ENCODE measurements at regions not wholly inside any gene's neighbourhood (a gene's known extent, or its start where the extent isn't known, plus 50 kb on each side); places are given as distances from the start of the nearest gene placed in this dataset.
A peak's percentile ranks its signal among the peaks of the same experiment; 100 is the strongest.

- H3K9me3 Mint-ChIP-seq: no peaks in the 10 kb centered on the region
- no peaks in the 10 kb centered on the region for H3K36me3 Mint-ChIP-seq
- no peaks in the 10 kb centered on the region for H3K4me1 Mint-ChIP-seq
- no peak for ATAC-seq
- no peak overlapping the region for H3K4me3 Mint-ChIP-seq
- DNase-seq (ENCODE audit: low spot score in 2 of 2): no peak
- H3K27ac Mint-ChIP-seq: no peak overlapping the region
Observed at GRCh38 chr2:195411219-195411687, 245.8 kb upstream of the SLC39A10 start.

GRCh38 chr2:195410074-195410671, 246.9 kb upstream of the SLC39A10 start:
- DNase-seq (ENCODE audit: low spot score in 2 of 2) (no peak), ATAC-seq (no peak)
- no peak overlapping the region for H3K27ac Mint-ChIP-seq
- H3K9me3 Mint-ChIP-seq: no peaks in the 10 kb centered on the region
- H3K36me3 Mint-ChIP-seq: no peaks in the 10 kb centered on the region
- no peaks in the 10 kb centered on the region for H3K4me1 Mint-ChIP-seq
- H3K4me3 Mint-ChIP-seq: no peak overlapping the region

- Mint-ChIP-seq H3K4me1 (no peaks in the 10 kb centered on the region), H3K27ac (no peak overlapping the region), H3K4me3 (no peak overlapping the region), H3K9me3 (no peaks in the 10 kb centered on the region), H3K36me3 (no peaks in the 10 kb centered on the region)
- ATAC-seq (no peak), DNase-seq (ENCODE audit: low spot score in 2 of 2) (no peak)
Observed at GRCh38 chr2:195408811-195409210, 248.2 kb upstream of the SLC39A10 start.

GRCh38 chr2:195408196-195408595, 248.8 kb upstream of the SLC39A10 start:
- H3K4me3 Mint-ChIP-seq: no peak overlapping the region

DNA sequence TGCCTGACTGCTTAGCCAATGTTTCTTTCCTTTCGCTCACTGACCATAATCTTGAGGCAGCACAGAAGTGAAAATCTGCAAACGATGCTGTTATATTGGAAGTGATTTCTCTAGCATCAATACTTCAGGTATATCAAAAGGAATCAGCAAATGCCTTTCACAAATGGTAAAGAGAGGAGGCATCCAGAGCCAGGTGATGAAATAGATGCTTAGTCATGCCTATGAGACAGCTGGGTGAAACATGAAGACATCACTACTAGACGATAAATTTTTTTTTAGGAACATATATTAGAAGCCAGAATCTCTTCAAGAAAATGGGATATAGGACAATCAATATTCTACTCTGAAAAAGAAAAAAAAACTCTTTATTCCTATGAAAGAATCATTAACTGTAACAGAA, 249.2 kb upstream of the SLC39A10 start:
- ATAC-seq: no peak
- H3K27ac Mint-ChIP-seq: no peak overlapping the region
- no peaks in the 10 kb centered on the region for H3K36me3 Mint-ChIP-seq
- H3K9me3 Mint-ChIP-seq: no peaks in the 10 kb centered on the region
- H3K4me3 Mint-ChIP-seq: no peak overlapping the region
- no peak for DNase-seq (ENCODE audit: low spot score in 2 of 2)
- no peaks in the 10 kb centered on the region for H3K4me1 Mint-ChIP-seq

More at GRCh38 chr2:195408196-195408595, 248.8 kb upstream of the SLC39A10 start:
- no peaks in the 10 kb centered on the region for H3K4me1 Mint-ChIP-seq
- no peaks in the 10 kb centered on the region for H3K9me3 Mint-ChIP-seq
- H3K36me3 Mint-ChIP-seq: no peaks in the 10 kb centered on the region
- no peak for DNase-seq (ENCODE audit: low spot score in 2 of 2)
- ATAC-seq: no peak
- no peak overlapping the region for H3K27ac Mint-ChIP-seq

DNA sequence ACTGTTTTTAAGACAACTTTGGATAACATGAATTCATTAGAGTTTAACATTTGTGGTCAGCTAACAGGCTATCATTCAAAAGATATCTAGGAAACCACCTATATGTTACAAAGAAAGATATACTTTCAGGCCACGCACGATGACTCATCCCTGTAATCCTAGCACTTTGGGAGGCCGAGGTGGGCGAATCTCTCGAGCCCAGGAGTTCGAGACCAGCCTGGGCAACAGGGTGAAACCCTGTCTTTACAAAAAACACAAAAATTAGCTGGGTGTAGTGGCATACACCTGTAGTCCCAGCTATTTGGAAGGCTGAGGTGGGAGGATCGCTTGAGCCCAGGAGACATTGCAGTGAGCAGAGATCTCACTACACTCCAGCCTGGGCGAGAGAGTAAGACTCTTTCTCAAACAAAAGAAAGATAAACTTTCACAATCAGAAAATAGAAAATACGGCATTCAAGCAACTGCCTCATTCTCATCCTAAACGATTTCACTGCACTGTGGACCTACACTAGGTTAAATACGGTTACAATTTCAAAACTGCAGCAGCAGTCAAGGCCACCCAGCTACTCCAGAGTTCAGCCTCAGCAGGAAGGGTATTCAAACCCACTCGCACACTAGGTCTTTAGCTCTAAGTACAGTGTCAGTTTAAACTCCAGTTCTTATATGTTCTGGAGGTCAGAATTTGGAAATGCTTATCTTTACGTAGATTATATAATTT, 250.0 kb upstream of the SLC39A10 start:
- DNase-seq (ENCODE audit: low spot score in 2 of 2) (no peak), ATAC-seq (no peak)
- Mint-ChIP-seq H3K9me3 (no peaks in the 10 kb centered on the region), H3K27ac (no peak overlapping the region), H3K36me3 (no peaks in the 10 kb centered on the region), H3K4me3 (no peak overlapping the region), H3K4me1 (no peaks in the 10 kb centered on the region)

DNA sequence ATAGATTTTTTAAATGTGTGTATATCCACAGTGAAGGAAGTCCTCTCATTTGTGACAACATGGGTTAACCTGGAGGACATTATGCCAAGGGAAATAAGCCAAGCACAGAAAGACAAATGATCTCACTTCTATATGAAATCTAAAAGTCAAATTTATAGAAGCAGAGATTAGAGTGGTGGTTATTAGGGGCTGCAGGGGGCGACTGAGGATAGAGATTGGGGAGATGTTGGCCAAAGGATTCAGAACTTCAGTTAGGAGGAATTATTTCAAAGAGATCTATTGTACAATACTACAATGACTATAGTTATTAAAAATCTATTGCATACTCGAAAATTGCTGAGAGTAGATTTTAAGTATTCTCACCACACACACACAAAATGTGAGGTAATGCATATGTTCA, 252.4 kb upstream of the SLC39A10 start:
- ATAC-seq: no peak
- H3K4me3 Mint-ChIP-seq: no peak overlapping the region

DNA sequence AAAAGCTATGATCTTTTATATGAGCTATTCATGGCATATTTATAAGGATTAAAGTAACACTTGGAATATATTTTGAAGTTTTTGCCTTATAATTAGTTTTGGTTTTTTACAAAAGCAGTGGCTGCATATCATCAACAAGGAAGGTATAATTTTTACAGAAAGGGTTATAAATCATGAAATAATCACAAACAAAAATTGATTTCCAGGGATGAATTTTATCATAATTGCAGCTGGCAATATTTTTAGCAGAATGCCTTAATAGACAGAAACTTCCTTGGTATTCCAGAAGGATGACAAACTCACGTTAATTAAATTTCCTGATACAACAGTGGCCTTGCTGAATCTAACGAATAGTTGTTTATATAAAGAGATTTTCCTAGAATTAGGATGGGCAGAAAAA, 260.5 kb upstream of the SLC39A10 start:
- ATAC-seq (no peak), DNase-seq (ENCODE audit: low spot score in 2 of 2) (no peak)
- Mint-ChIP-seq H3K9me3 (no peaks in the 10 kb centered on the region), H3K27ac (no peak overlapping the region), H3K36me3 (no peaks in the 10 kb centered on the region), H3K4me3 (no peak overlapping the region), H3K4me1 (no peaks in the 10 kb centered on the region)

More for the DNA sequence above, 252.4 kb upstream of the SLC39A10 start:
- H3K27ac Mint-ChIP-seq: no peak overlapping the region
- H3K36me3 Mint-ChIP-seq: no peaks in the 10 kb centered on the region
- DNase-seq (ENCODE audit: low spot score in 2 of 2): no peak
- H3K4me1 Mint-ChIP-seq: no peaks in the 10 kb centered on the region
- H3K9me3 Mint-ChIP-seq: no peaks in the 10 kb centered on the region

DNA sequence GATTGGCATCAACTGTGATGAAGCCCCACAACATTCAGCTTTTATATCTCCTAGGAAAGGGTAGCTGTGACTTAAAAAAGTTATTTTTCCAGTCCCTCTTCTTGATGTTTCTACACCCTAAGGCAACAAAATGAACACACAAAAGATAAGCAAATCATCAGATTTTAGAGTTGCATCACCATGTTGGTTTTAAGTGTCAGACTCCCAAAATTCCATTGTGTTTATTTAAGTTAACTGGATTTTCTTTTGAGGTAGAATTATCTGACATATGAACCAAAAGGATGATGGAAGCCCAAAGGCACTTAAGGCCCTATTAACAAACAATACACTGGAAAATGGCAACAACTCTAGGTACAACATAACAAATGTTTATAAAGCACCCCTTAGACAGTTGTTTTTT, 261.7 kb upstream of the SLC39A10 start:
- H3K36me3 Mint-ChIP-seq: no peaks in the 10 kb centered on the region
- H3K27ac Mint-ChIP-seq: no peak overlapping the region
- H3K4me3 Mint-ChIP-seq: no peak overlapping the region
- no peaks in the 10 kb centered on the region for H3K4me1 Mint-ChIP-seq
- H3K9me3 Mint-ChIP-seq: no peaks in the 10 kb centered on the region
- ATAC-seq: no peak
- DNase-seq (ENCODE audit: low spot score in 2 of 2): no peak

DNA sequence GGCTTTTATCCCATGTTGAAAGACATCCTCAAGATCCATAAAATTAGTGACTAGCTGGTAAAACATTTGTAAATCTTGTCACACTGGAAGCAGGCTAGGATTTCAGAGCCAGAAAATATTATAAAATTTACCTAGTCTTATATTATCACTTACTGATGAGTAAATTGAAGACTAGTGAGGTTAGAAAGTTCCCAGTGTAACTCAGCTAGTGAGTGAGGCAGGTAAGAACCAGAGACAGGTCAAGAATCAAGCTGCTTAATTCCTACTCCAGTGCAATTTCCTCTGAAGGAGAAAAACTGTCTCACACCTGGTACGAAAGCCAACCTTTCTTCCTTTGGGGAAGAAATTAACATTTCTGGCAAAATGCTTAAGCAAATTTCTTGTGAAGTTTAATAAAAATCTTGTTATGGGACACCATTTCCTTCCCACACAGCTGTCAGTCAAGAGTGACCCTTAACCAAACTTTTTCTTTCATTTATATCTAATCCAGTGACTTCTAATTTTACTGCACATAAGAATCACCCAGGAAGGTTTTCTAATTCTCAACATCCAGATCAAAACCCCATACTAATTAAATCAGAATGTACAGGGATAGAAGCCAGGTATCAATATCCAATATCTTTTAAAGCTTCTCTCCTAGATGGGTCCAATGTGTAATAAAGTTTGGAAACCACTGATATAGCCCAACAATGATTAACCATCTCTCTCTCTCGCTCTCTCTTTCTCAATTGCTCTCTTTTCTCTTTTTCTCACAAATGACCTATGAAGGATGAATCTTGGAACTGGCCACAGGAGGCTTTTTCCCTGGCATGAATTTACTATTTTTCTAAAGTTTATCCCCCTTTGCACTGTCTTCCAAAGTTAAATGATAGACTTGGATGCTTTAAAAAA, 264.3 kb upstream of the SLC39A10 start:
- Mint-ChIP-seq H3K27ac (no peak overlapping the region), H3K9me3 (no peaks in the 10 kb centered on the region), H3K4me1 (no peaks in the 10 kb centered on the region), H3K4me3 (no peak overlapping the region), H3K36me3 (no peaks in the 10 kb centered on the region)
- DNase-seq (ENCODE audit: low spot score in 2 of 2) (no peak), ATAC-seq (no peak)

- DNase-seq (ENCODE audit: low spot score in 2 of 2): no peak
- Mint-ChIP-seq H3K9me3 (no peaks in the 10 kb centered on the region), H3K4me1 (no peaks in the 10 kb centered on the region), H3K4me3 (no peak overlapping the region), H3K36me3 (no peaks in the 10 kb centered on the region), H3K27ac (no peak overlapping the region)
- ATAC-seq: no peak
Observed at GRCh38 chr2:195390686-195391321, 266.2 kb upstream of the SLC39A10 start.

DNA sequence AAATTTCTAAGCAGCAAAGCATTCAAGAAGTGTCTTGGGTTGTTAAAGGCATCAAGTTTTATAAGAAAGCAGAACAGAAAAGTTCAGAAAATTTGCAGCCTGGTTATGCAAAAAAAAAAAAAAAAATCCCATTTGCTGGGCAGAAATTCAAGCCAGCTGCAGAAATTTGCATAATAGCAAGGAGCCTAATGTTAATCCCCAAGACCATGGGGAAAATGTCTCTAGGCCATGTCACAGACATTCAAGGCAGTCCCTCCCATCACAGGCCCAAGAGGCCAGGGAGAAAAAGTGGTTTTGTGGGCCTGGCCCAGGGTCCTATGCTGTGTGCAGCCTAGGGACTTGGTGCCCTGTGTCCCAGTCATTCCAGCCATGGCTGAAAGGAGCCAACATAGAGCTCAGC, 269.0 kb upstream of the SLC39A10 start:
- H3K4me1 Mint-ChIP-seq: no peaks in the 10 kb centered on the region
- no peak for DNase-seq (ENCODE audit: low spot score in 2 of 2)
- no peak overlapping the region for H3K27ac Mint-ChIP-seq
- H3K9me3 Mint-ChIP-seq: no peaks in the 10 kb centered on the region
- H3K4me3 Mint-ChIP-seq: no peak overlapping the region
- H3K36me3 Mint-ChIP-seq: no peaks in the 10 kb centered on the region
- no peak for ATAC-seq

- no peak overlapping the region for H3K27ac Mint-ChIP-seq
- H3K36me3 Mint-ChIP-seq: no peaks in the 10 kb centered on the region
- ATAC-seq: no peak
Observed at GRCh38 chr2:195382186-195382585, 274.8 kb upstream of the SLC39A10 start.

DNA sequence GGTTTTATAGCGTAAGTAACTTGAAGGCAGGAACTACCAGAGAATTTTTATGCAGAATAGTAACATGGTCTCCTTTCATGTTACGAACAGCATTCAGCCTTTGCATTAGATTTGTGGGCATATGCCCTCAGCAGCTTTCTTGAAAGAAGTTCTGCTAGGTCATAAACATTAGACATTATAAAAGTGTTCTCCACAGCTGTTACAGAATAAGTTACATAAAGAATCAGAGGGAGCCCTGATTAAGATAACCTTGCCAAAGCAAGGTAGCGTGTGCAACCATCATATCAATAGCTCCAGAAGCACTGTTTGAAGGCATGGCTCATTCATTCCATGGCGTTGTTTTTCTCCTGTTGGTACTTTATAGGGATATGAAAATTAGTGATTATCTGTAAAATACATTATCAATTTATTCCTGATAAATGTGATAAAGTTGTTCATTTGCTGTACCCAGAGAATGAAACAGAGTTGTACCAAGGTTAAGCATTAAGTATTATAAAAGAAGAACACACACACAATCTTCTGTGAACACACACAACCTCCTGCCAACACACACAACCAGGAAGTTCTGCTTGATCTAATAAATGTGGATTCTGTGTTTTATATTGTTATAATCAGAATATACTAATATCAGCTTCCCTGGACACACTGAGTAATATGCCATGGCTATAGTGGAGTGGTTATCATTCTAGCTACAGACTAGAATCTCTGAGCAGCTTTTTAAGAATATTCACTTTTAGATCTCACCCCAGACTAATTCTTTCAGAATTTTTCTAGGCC, 286.7 kb upstream of the SLC39A10 start:
- no peaks in the 10 kb centered on the region for H3K36me3 Mint-ChIP-seq
- ATAC-seq: no peak
- H3K4me3 Mint-ChIP-seq: no peak overlapping the region
- H3K27ac Mint-ChIP-seq: peak overlapping the region; percentile 38
- peaks cover 8% of the 10 kb centered on the region for H3K9me3 Mint-ChIP-seq
- DNase-seq (ENCODE audit: low spot score in 2 of 2): no peak
- H3K4me1 Mint-ChIP-seq: peaks cover 5% of the 10 kb centered on the region

More at GRCh38 chr2:195382186-195382585, 274.8 kb upstream of the SLC39A10 start:
- no peak overlapping the region for H3K4me3 Mint-ChIP-seq
- DNase-seq (ENCODE audit: low spot score in 2 of 2): no peak
- H3K9me3 Mint-ChIP-seq: no peaks in the 10 kb centered on the region
- peaks cover 10% of the 10 kb centered on the region for H3K4me1 Mint-ChIP-seq

- H3K9me3 Mint-ChIP-seq: peaks cover 15% of the 10 kb centered on the region
- no peaks in the 10 kb centered on the region for H3K36me3 Mint-ChIP-seq
- H3K4me1 Mint-ChIP-seq: peaks cover 16% of the 10 kb centered on the region
- no peak for DNase-seq (ENCODE audit: low spot score in 2 of 2)
- H3K27ac Mint-ChIP-seq: peak overlapping the region; percentile 38
- ATAC-seq: no peak
- H3K4me3 Mint-ChIP-seq: no peak overlapping the region
Observed at GRCh38 chr2:195369218-195369587, 287.8 kb upstream of the SLC39A10 start.
